Activated CD4-positive, alpha-beta T cell treated with anti-CD3 and anti-CD28 coated beads, Interleukin-2, amount 50 U/mL, for 1 hour (primary cell): ENCODE measurements at regions not wholly inside any gene's neighbourhood (a gene's known extent, or its start where the extent isn't known, plus 50 kb on each side); places are given as distances from the start of the nearest gene placed in this dataset.
A peak's percentile ranks its signal among the peaks of the same experiment; 100 is the strongest.
"Not testable (repeated sequence)": the region's sequence is repeated elsewhere in the genome, so short reads cannot be mapped to it uniquely, and the experiment has no call there.

ENCODE experiments used
- DNase-seq: peaks from one replicate; pipeline ENCODE4 v3.0.0-alpha.2; 2020

DNA sequence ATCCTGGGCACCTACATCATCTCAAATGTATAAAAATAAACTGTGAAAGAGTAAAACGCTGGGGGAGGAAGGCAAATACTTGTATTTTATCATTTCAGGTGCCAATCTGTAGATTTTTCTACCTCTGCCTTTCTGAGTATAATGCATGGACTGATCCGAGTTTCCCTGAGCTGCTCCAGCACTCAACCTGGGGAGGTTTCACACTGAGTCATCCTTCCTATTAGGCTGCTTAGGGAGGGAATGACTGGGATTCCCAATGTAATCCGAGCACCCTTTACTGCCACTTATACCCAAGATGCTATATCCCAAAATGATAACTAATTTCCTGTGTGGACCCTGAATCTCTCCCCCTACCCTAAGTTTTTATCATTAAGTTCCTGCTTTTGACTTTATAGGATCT, 126.6 kb downstream of the HNRNPD start:
- DNase-seq, result no peak

GRCh38 chr4:82241534-82241933, 132.3 kb downstream of the HNRNPD start:
- DNase-seq, result no peak

DNA sequence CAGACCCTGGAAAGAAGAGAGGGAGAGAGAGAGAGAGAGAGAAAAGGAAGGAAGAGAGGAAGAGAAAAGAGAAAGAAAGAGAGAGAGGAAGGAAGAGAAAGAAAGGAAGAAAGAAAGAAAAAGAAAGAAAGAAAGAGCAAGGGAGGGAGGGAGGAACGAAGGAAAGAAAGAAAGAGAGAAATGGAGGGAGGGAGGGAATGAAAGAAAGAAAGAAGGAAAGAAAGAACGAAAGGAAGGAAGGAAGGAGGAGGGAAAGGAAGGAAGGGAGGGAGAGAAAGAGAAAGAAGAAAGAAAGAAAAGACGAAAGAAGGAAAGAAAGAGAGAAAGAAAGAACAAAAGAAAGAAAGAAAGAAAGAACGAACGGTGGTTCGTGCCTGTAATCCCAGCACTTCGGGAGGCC, 133.4 kb downstream of the HNRNPD start:
- DNase-seq, result no peak

GRCh38 chr4:82237142-82237541, 136.6 kb downstream of the HNRNPD start:
- not testable (repeated sequence) for DNase-seq

GRCh38 chr4:82235346-82235745, 138.4 kb downstream of the HNRNPD start:
- DNase-seq, result no peak

DNA sequence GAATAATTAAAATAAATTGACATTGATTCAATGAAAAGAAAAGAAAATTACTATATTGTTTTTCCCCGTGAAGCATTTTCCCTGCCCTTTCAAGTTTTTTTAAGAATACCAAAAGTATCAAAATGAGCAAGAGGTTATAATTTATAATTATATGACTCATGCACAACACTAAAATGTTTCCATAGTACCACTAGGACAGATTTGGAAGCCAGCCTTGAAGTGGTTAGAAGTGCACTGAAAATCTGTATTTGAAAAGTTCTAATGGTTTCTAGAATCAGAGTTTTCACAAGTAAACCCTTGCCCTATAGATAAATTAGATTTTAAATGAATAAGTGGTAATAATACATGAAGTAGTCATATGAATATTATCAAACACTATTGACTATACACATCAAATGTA, 140.9 kb downstream of the HNRNPD start:
- DNase-seq, result no peak

DNA sequence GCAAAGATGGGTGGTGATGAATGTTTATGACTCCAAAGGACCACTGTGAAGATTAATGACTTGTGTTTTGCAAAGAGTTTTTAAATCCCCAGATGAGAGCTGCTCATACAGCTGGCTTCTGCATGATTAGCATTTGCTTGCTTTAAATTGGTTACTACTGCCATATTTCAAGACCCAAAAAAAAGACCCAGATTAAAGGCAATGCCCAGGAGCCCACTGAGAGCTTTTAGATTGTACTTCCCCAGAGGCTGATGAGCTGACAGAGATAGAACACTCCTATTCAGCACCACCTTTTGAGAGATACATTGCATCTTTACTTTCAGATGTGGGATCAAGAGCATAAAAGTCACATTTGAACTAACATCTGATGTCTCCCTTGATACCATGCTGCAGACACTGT, 142.0 kb downstream of the HNRNPD start:
- DNase-seq, result no peak

- no peak for DNase-seq
Observed at GRCh38 chr4:82230306-82230705, 143.5 kb downstream of the HNRNPD start.

DNA sequence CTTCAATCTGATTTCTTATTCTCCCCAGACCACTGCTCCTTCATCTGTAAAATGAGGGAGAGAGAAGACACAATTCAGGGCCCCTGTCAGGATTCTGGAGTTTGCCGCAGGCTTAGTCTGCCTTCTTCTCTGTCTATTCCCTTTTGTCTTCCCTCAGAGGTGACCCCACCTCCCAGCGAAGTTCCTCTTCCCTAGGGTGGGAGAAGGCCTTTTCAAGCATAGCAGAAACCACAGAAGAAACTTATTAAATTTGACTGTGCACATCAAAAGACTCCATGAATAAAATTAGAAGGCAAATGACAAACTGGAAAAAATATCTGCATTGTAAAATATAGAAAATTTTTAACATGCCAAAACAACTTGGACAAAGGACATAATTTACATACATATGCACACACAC, 148.8 kb downstream of the HNRNPD start:
- DNase-seq, result no peak

- no peak for DNase-seq
Observed at GRCh38 chr4:82223715-82224114, 150.1 kb downstream of the HNRNPD start.

DNA sequence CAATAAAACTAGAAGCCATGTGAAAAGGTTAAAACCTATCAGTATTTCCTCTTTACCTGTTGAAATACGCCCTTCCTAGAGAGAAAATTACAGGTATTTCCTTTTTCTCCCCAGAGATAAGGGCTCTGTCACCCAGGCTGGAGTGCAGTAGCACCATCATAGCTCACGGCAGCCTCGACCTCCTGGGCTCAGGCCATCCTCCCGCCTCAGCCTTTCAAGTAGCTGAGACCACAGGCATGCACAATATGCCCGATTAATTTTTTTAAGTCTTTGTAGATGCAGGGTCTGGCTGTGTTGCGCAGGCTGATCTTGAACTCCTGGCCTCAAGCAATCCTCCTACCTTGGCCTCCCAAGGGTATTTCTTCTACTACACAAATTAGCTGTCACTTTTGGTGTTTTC, 154.4 kb downstream of the HNRNPD start:
- no peak for DNase-seq

DNA sequence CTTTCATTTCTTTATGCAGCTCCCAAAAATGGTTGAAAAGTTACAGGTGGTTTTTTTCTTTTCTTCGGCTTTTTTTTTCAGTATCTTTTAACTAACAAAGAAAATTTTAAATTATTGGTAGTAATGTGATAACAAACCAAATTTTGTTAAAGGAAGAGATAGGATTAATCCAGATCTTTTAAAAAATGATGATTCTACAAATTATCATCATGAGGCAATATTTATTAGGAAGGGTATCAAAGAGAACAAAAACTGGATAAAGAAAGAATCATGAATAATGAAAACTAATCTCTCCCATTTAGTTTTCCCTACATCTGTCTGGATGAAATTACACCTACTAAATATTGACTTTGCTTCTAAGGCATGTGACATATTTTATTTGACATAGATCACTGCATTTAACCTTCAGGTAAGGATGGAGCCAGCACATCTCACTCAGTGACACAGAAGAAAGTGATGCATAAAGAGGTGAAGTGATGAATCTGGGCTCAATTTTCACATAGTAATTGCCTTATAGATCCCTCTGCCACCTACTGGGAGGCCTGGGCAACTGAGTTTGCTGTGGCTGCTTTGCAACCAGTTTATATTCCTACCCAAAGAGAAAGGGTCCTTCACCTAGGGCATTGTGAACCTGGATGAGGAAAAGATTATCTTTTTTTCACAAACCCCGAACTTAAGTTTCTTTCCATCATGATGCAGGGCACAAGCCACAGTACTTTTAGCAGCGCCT, 155.6 kb downstream of the HNRNPD start:
- no peak for DNase-seq

- no peak for DNase-seq
Observed at GRCh38 chr4:82216219-82216618, 157.6 kb downstream of the HNRNPD start.

DNA sequence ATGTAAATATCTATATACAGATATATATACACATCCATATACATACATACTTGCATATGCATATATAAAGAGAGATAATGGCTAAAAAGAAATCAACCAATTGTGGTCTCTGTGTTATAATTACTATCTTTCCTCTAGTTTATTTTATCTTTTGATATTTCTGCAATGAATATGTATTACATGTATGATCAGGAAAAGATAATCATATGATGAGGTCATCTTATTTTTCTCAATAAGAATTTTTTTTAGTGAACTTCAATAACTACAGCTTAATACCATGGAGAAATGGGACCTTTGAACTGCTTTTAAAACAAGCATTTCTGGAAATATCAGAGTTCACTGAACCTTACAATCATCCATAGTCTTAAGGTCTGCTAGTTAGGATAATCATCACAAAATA, 158.0 kb downstream of the HNRNPD start:
- DNase-seq, result no peak

DNA sequence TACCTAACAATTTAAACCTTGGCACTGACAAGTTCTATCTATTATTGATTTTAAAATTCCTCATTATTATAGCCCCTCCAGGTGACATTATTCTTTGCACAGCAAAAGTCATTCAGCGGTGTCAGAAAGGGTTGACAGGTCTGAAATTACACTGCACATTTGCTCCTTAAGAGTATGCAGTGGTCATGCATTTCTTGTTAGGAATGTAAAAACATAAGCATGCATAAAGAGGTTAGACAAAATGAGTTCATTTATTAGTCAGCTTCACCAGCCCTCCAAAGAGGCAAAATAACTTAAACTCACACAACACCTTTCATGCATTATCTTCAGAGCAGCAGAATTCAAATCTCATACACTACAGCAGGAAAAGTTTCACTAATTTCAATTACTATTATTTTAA, 158.8 kb downstream of the HNRNPD start:
- no peak for DNase-seq

DNA sequence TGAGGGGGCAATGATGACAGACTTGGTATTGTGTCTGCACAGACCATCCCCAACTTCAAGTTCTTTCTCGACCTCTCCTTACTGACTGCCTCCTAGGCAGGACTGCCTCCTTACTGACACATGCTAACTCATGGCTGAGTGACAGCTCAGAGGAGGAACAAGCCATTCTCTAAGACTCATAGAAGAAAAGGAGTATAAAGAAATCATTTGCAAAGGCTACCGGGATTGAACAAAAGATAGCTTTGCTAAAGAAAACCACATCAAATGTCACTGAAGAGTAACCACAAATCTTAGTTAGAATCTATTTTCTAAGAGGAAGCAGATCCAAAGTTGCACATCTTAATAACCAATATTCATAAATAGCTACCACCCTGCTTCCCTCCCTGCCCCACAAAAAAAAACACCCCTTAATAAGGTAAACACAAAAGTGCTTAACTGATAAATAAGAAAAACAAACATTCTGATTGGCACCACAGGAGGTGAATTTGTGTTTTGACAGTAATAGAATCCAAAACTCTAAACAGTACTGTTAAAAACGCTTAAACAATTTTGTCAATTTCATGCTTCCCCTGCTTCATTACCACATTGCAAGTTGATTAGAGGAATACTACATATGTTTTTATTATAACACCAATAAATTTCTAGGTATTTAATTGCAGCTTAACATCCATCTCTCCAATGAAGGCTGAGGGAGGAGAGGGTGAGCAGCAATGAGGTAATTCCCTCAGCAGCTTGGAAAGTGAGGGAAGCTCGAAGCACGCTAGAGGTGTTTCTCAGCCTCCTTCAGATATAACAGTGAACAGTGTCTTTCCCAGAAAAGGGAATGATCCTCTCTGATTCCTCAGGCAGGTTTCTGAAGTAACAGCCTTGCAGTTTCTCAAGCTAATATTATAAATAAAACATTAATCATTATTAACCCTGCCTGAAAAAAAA, 160.0 kb downstream of the HNRNPD start:
- no peak for DNase-seq

GRCh38 chr4:82201805-82202641, 171.8 kb downstream of the HNRNPD start:
- DNase-seq, result peak; percentile 54

DNA sequence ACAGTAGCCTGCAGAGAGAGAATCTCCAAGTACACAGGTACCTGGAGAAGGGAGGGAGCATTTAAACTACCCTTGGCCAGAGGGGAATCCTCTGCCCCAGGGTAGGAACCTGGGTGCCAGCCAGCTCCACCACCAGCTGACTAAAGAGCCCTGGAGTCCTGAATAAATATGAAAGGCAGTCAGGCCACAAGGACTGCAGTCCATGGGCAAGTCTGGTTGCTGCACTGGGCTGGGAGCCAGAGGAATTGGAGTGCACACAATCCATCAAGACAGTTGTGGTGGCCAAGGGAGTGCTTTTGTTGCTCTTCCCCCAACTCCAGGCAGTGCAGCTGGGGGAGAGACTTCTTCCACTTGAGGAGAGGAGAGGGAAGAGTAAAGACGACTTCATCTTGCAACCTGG, 172.5 kb downstream of the HNRNPD start:
- DNase-seq, result no peak

DNA sequence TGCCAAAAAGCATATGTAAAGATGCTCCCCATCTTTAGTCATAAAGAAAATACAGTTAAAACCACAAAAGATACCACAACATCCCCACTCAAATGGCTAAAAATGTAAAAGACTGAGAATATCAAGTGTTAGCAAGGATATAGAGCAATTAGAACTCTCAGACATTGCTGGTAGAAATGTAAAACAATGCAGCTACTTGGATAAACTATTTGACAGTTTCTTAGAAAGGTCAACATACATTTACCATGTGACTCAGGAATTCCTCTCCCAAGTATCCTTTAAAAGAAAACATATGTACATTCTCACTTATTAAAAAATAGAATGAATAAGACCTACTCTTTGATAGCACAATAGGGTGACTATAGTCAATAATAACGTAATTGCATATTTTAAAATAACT, 173.7 kb downstream of the HNRNPD start:
- DNase-seq, result no peak

- DNase-seq, result no peak
Observed at GRCh38 chr4:82194329-82194728, 179.5 kb downstream of the HNRNPD start.

DNA sequence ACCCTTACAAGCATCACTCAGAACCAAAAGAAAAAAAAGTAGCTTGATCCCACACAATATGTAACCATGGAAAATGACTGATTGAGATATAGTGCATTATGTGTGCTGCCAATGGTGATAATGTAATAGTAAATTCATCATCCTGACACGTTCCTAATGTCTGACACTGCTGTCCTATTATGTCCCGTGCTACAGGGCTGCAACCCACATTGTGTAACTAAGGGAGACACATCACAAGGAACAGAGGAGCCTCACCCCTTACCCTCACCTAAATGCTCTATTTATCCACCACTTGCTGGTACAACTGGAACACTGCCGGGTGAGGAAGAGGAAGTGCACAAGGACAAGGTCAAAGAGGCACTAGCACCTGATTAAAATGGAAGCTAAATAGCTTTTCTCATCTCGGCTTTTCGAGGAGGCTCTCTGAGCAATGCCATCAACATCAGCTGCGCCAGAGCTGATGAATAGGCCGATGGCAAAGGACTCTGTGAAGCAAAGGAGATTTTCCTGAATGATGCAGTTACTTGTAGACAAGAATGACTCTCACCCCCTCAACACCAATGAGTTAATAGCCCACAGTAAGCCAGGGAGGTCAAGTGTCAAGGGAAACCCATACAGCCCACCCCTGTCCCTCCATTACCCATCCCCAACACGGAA, 181.6 kb downstream of the HNRNPD start:
- DNase-seq, result no peak

DNA sequence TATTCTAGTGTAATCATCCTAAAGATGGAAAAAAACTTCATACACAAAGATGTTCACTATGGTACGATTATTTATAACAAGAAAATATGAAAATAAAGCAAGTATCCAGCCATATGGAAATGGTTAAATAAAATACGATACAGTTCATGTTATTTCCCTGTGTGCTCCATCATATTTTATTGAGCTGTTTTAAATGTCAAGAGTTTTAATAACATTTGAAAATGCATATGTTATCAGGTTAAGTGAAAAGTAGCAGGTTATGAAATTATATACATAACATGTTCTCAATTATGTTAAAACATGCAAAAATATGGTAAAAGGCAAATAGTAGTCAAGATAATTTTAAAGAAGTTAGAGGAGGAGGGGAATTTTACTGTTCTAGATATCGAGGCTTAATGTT, 192.0 kb downstream of the HNRNPD start:
- no peak for DNase-seq

GRCh38 chr4:82172186-82172585, 201.6 kb downstream of the HNRNPD start:
- no peak for DNase-seq
